NCI-H446 treated with DMSO at 0.1 percent for 48 hours (cell line): ENCODE measurements at regions not wholly inside any gene's neighbourhood (a gene's known extent, or its start where the extent isn't known, plus 50 kb on each side); places are given as distances from the start of the nearest gene placed in this dataset.
A peak's percentile ranks its signal among the peaks of the same experiment; 100 is the strongest.

Experiments
- DNase-seq: peaks from one replicate; lab custom pipeline; 2025; lab: John Stamatoyannopoulos, UW

DNA sequence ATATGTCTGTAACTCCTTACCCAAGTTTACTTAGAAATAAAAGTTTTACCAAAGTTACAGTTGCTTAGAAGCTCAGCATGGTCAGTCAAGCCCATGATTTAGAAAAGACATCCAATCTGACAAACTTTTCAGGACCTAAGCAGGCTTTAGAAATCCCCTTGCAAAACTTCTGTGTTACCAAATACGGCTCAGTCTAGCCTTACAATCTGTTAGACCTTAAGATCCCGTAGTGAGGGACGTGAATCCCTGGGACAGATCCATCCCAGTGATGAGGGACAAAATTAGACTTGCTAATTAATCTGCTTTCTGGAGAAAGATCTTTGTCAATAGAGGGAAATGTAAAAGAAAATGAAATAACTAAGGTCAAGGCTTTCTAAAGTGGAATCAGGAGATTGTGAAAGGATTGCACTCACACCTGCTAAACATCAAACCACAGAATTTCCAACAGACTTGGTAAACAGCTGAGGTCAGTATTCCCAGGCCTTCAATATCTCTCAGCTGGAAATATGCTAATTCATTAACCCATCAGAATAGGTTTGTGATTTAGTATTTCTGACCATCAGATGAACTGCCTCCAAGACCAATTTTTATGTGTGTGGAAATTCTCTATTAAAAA is 375.3 kb downstream of the DUSP10 start:
- no peak for DNase-seq

DNA sequence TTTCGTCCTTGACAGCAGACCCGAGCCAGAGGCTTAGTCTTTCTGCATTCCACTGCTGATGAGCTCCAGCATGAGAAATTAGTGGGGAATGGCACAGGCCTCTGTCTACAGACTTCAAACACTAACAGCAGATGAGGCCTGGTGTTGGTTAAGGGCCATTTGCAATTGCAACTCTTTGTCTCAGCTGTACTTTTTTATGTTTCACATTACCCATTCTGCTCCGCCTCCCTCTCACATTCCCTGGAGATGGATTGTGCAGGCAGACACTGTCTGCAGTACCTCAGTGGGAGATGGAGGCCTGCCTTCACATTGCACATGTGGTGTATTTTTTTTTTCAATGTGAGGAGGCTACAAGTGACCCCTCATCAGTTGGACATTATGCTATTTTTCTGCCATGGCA is 370.2 kb downstream of the DUSP10 start:
- DNase-seq: no peak

GRCh38 chr1:221373795-221374194 is 368.1 kb downstream of the DUSP10 start:
- no peak for DNase-seq

DNA sequence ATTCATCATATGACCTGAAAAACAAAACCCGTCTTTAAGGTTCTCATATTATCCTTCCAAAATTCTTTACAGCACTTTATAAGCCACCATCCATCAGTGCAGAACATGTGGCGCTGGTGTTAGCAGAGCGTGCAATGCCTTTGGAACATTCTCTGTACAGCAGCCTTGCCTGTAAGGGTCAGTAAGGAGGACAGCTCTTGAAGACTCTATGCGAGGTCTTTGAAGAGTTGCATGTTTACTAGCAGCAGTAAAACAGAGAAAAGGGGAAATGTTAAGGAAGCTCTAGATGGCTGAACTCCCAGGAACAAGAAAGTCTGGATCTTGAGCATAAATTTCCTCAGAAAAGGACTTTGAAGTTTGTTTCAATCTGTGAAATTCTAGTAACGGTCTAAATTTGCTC is 365.6 kb downstream of the DUSP10 start:
- DNase-seq: no peak

DNA sequence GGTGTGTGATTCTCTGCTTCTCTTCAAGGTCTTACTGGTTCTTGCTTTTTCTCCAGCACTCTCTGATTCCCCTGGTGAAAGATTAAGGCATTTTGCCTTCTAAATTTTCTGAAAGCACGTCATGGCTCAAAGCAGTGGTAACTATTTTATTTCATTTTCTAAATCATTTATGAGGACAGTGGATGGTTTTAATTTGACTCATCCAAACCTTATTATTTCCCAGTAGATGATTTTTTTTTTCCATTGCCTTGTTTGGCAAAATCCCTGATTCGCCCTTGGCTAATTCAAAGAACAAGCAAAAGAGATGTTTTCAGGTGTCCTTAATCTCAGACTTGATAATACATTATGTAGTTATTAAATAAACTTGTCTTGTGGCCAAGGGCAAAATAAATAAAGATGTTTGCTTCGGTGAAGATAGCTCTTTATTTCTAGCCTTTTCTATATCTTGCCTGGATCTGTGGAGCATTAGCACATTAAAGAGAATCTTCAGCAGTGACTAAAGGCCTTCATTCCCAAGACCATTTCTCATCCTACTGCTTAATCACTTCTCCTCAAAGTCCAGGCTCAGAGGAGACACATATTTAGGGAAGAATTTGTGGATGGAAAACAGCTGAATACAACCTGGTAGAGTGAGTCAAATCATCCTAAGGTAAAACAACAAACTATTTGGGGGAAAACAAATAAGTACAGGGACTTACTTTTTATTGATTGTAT is 359.8 kb downstream of the DUSP10 start:
- DNase-seq: no peak

DNA sequence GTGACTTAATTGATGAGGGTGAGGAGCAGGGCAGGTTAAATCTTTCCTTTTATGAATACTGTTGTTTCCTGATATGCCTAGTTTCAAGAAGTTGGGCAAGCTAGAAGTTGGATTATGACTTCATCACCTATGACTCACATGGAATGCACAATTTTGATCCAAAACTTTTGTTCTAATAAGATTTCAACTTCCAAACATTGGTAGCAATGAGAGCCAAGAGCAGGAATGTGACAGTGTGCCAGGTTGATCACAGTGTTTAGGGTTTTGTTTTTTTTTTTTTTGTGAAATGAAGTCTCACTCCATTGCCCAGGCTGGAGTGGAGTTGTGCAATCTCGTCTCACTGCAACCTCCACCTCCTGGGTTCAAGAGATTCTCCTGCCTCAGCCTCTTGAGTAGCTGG is 349.4 kb downstream of the DUSP10 start:
- DNase-seq: peak; percentile 74

GRCh38 chr1:221394011-221394544 is 347.8 kb downstream of the DUSP10 start:
- DNase-seq: peak; percentile 98

DNA sequence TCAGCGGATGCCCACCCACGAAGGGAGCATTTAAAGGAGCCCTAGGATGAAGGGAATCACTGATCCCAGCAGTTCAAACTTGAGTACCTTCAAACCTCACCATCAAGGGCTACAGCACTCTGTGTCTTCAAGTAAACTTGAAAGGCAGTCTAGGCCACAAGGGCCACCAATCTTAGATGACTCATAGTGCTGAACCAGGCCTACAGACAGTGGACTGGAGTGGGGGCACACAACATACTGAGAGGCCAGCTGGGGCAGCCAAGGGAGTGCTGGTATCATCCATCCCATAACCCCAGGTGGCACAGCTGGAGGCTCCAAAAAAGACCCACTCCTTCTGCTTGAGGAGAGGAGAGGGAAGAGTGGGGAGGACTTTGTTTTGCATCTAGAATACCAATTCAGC is 345.4 kb downstream of the DUSP10 start:
- no peak for DNase-seq

GRCh38 chr1:221397141-221397540 is 344.7 kb downstream of the DUSP10 start:
- DNase-seq: no peak

GRCh38 chr1:221397606-221398005 is 344.3 kb downstream of the DUSP10 start:
- no peak for DNase-seq

DNA sequence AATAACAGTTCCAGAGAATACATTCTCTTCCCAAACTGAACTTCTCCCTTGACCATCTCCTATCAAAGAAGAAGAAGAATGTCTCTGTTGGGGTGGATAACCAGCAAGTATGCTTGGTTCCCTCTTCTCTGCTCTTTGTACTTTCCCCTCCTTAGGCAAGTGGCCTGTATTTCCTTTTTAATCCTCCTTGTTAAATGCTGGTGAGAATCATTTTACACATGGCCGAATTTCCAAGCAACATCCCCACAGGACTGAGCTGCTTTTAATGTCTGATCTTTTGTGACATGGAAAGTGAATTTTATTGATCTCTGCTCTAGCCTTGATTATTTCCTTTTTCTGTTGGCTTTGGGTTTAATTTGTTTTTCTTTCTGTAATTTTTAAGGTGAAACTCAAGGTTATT is 336.7 kb downstream of the DUSP10 start:
- DNase-seq: no peak

DNA sequence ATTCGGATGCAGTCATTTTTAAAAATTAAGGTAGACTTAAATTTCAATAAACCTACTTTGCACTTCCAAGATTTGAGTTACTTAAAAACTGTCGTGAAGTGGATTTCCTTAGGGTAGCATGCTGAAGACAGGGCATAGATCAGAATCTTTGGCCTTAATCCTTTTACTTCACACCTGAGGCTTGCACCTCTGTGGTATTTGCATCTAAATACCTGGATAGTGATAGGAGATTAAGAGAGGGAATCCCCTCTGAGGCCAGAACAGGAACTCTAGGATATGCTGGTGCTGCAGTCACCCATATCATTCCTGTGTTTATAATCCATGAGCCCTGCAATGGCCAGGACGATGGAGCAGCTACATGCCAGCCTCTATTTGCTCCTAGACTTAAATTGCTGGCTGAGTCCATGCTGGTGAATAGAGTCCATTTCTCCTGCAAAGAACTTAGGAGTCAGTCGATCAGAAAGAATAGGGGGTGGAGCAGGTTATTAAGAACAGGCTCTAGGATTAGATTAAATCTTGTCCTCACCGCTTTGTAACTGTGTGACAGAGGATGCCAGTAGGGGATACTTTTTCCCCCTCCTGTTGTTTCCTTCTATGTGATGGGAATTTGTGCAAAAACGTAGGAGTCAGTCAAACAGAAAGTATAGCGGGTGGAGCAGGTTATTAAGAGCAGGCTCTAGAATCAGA is 333.6 kb downstream of the DUSP10 start:
- DNase-seq: no peak

DNA sequence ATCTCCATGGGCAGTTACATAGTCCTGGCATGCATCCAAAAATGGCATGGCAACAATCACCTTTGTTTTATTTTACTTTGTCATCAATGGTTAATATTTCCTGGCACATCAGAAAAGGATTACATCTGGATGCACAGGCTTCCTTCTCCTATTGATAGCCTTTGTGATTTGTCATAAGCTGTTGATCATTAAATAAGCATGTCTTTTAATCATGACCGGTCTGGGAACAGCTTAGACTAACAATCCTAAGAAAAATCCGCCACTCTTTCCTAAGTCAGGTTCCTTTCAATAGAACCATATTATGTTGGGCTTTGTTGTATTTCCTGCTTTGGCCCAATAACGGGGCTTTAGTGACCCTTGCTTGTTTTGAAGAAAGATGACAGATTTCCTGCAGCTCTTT is 330.6 kb downstream of the DUSP10 start:
- no peak for DNase-seq

GRCh38 chr1:221414772-221415539 is 326.9 kb downstream of the DUSP10 start:
- no peak for DNase-seq

DNA sequence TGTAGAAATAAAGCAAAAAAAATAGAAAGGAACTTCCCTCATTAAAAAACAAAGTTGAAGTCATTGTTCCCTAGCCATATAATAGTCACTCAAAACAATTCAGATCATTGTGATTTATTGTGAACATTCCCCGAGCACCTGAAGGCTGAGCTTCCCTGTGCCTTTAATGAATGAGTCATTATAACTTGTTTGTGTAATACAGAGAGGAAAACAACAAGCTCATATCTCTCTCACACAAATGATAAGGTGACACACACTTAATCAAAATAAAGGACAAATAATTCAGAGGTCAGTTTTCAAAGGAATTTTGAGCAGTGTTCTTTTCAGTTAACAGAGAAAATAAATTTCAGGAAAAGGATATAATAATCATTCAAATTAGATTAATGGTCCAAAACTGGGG is 326.2 kb downstream of the DUSP10 start:
- DNase-seq: no peak

DNA sequence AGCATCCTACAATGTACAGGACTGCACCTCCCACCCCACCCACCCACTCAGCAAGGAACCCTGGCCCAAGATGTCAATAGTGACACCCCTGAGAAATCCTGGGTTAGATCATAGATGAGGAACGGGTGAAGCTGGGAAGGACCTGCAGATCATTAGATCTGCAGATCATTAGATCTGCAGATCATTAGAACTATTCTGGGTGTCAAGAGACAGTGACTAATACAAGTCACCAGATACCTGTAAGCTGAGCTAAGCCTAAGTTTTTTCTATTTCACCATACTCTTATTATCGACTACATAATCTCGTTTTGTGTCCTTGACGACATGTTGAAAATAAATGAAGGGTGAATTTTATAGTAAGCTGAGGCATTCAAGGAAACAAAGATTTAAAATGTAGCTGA is 325.7 kb downstream of the DUSP10 start:
- DNase-seq: no peak

DNA sequence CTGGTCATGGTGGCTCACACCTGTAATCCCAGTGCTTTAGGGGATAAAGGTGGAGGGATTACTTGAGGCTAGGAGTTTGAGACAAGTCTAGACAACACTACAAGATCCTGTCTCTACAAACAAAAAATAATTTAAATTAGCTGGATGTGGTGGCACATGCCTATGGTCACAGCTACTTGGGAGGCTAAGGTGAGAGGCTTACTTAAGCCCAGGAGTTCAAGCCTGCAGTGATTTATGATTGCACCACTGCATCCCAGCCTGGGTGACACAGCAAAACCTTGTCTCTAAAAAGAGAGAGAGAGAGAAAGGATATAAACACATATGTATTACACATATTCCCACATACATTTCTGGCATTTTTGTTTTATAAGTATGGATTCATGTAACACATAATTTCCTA is 325.2 kb downstream of the DUSP10 start:
- no peak for DNase-seq

- DNase-seq: no peak
These were observed 323.5 kb downstream of the DUSP10 start for GRCh38 chr1:221418346-221418745.

DNA sequence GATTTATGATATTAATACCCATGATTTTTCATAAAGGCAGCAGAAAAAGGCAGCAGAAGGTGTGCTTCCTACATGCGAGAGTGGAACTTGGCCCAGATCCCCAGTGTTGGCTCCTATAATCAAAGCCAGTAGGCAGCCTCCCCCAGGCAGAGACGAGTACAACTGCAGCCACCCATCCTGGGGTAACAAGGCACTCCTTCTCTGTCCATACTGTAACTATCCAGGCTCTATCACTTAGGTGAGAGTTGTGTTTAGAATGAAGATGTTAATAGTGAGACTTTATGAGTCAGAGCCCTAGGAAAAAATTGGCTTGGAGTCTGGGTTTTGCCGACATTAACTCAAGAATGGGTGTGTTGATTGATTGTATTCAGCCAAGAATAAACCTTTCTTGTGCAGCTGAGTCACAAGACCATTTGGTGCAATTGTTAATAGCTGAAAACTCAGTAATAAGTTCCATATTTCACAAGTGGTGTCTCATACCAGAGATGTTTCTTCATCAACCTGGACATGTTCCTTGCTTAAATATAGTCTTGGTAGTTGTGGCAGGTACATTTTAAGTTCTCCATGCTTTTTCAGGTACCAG is 322.3 kb downstream of the DUSP10 start:
- peak; percentile 94 for DNase-seq

DNA sequence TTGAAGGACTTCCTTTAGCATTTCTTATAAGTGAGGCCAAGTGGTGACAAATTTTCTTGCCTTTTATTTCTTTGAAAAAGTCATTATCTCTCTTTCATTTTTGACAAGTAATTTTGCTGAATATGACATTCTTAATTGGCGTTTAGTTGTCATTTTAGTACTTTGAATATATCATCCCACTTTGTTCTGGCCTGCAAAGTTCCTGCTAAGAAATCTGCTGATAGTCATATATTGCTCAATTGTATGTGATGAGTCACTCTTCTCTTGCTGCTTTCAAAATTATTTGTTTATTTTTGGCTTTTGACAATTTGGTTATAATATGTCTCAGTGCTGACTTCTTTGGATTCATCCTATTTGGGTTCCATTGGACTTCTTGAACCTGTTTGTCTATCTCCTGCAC is 312.6 kb downstream of the DUSP10 start:
- no peak for DNase-seq

DNA sequence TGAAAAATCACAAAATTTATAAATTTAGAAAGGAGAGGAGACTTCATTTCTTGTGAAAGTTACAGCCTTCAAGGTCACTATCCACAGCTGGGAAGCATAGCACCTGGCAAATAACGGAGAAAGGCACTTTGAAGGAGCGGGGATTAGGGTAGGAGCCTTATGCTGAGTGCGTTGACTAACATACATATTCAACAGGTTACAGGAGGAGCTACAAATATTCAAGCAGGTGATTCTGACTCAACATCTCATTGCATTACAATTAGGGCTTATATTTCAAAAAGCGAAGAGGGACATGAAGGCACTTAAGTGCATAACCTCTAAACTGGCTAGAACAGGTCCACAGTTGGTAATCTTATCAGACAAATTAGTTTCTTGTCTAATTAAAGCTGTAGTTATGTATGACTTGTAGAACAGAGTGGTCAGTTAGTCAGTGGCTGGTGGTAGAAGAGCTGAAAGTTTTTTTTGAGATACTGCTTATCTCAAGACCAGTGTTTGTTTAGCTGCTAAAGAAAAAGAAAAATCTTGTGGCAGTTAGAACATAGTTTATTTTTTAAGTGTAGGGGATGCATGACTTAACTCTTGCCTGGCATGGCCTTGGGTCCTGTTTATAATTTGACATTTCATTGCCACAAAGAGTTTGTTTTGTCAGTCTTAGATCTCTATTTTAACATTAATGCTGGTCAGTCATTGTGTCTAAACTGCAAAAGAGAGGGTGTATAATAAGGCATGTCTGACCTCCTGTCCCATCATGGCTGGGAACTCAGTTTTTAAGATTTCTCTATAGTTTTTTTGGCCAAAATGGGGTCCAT is 311.5 kb downstream of the DUSP10 start:
- no peak for DNase-seq
